T-helper 9 cell (primary cell): ENCODE measurements at regions not wholly inside any gene's neighbourhood (a gene's known extent, or its start where the extent isn't known, plus 50 kb on each side); places are given as distances from the start of the nearest gene placed in this dataset.
"Not testable (repeated sequence)": the region's sequence is repeated elsewhere in the genome, so short reads cannot be mapped to it uniquely, and the experiment has no call there.

Source experiments
- DNase-seq: peaks from one replicate; pipeline ENCODE4 v3.0.0-alpha.2; 2020

GRCh38 chr13:90796474-90796873 lies 551.0 kb upstream of the MIR17HG start:
- no peak for DNase-seq

- DNase-seq: no peak
These were observed 550.2 kb upstream of the MIR17HG start for GRCh38 chr13:90797335-90797734.

GRCh38 chr13:90798381-90798780 lies 549.1 kb upstream of the MIR17HG start:
- DNase-seq: no peak

GRCh38 chr13:90800082-90800746 lies 547.3 kb upstream of the MIR17HG start:
- DNase-seq: no peak

GRCh38 chr13:90801621-90802020 lies 545.9 kb upstream of the MIR17HG start:
- DNase-seq: no peak

GRCh38 chr13:90803210-90803609 lies 544.3 kb upstream of the MIR17HG start:
- no peak for DNase-seq

- no peak for DNase-seq
These were observed 541.4 kb upstream of the MIR17HG start for GRCh38 chr13:90806016-90806615.

- DNase-seq: no peak
These were observed 540.6 kb upstream of the MIR17HG start for GRCh38 chr13:90806892-90807291.

GRCh38 chr13:90808838-90809237 lies 538.6 kb upstream of the MIR17HG start:
- DNase-seq: no peak

GRCh38 chr13:90824032-90824431 lies 523.5 kb upstream of the MIR17HG start:
- no peak for DNase-seq

- no peak for DNase-seq
These were observed 520.8 kb upstream of the MIR17HG start for GRCh38 chr13:90826688-90827087.

- DNase-seq: no peak
These were observed 516.7 kb upstream of the MIR17HG start for GRCh38 chr13:90830782-90831181.

GRCh38 chr13:90833951-90834350 lies 513.5 kb upstream of the MIR17HG start:
- no peak for DNase-seq

- no peak for DNase-seq
These were observed 512.8 kb upstream of the MIR17HG start for GRCh38 chr13:90834700-90835099.

- DNase-seq: no peak
These were observed 511.7 kb upstream of the MIR17HG start for GRCh38 chr13:90835826-90836225.

- DNase-seq: no peak
These were observed 509.0 kb upstream of the MIR17HG start for GRCh38 chr13:90838317-90838960.

GRCh38 chr13:90839061-90839460 lies 508.4 kb upstream of the MIR17HG start:
- no peak for DNase-seq

- no peak for DNase-seq
These were observed 500.6 kb upstream of the MIR17HG start for GRCh38 chr13:90846936-90847335.

GRCh38 chr13:90853666-90854065 lies 493.8 kb upstream of the MIR17HG start:
- not testable (repeated sequence) for DNase-seq

GRCh38 chr13:90857921-90858320 lies 489.6 kb upstream of the MIR17HG start:
- no peak for DNase-seq

GRCh38 chr13:90866006-90866405 lies 481.5 kb upstream of the MIR17HG start:
- DNase-seq: no peak

GRCh38 chr13:90867336-90867683 lies 480.2 kb upstream of the MIR17HG start:
- DNase-seq: no peak

- no peak for DNase-seq
These were observed 479.1 kb upstream of the MIR17HG start for GRCh38 chr13:90868321-90868920.

GRCh38 chr13:90869580-90869979 lies 477.9 kb upstream of the MIR17HG start:
- no peak for DNase-seq
